ENCODE measurements at regions not wholly inside any gene's neighbourhood (a gene's known extent, or its start where the extent isn't known, plus 50 kb on each side); places are given as distances from the start of the nearest gene placed in this dataset.

- H3K27ac ChIP-seq: no peak overlapping the region
- WGBS, 5 donors: 67 to 80% (median 71%) methylated on average over 3 of the region's 3 CpGs
- H3K36me3 ChIP-seq: no peaks in the 10 kb centered on the region
- no peaks in the 10 kb centered on the region for H3K27me3 ChIP-seq
- no peak for TF ChIP-seq EP300 (IDR thresholded peaks at IDR 0.05)
- no peak for TF ChIP-seq CTCF (IDR thresholded peaks at IDR 0.05)
- TF ChIP-seq POLR2A (IDR thresholded peaks at IDR 0.05): no peak
- no peak for DNase-seq
- H3K4me3 ChIP-seq: no peak overlapping the region
- H3K4me1 ChIP-seq: no peaks in the 10 kb centered on the region
- no peaks in the 10 kb centered on the region for H3K9me3 ChIP-seq
- intact Hi-C loops (cut with DNase I; ENCODE audit: low total_unique reads): no loop called here
Measured at GRCh38 chr7:81190997-81191768, 272.3 kb upstream of the SEMA3C start.

- no peak for DNase-seq
- no peak overlapping the region for H3K4me3 ChIP-seq
- intact Hi-C loops (cut with DNase I; ENCODE audit: low total_unique reads): no loop called here
- no peaks in the 10 kb centered on the region for H3K4me1 ChIP-seq
- H3K27ac ChIP-seq: no peak overlapping the region
- no peaks in the 10 kb centered on the region for H3K27me3 ChIP-seq
- no peaks in the 10 kb centered on the region for H3K9me3 ChIP-seq
- TF ChIP-seq CTCF (IDR thresholded peaks at IDR 0.05): no peak
- no peak for TF ChIP-seq POLR2A (IDR thresholded peaks at IDR 0.05)
- TF ChIP-seq POLR2AphosphoS5 (IDR thresholded peaks at IDR 0.05): no peak
- TF ChIP-seq EP300 (IDR thresholded peaks at IDR 0.05): no peak
- 75 to 91% (median 86%) methylated on average over 1 of the region's 1 CpG for WGBS, 5 donors
- H3K36me3 ChIP-seq: no peaks in the 10 kb centered on the region
Measured at GRCh38 chr7:81187753-81188152, 268.9 kb upstream of the SEMA3C start.

GRCh38 chr7:81186691-81187090 lies 267.8 kb upstream of the SEMA3C start:
- DNase-seq: peak in 1 of 2 donors; percentile 30
- H3K4me1 ChIP-seq: no peaks in the 10 kb centered on the region
- H3K27ac ChIP-seq: no peak overlapping the region
- no peaks in the 10 kb centered on the region for H3K36me3 ChIP-seq
- intact Hi-C loops (cut with DNase I; ENCODE audit: low total_unique reads): no loop called here
- TF ChIP-seq POLR2A (IDR thresholded peaks at IDR 0.05): no peak
- TF ChIP-seq POLR2AphosphoS5 (IDR thresholded peaks at IDR 0.05): no peak
- no peak for TF ChIP-seq EP300 (IDR thresholded peaks at IDR 0.05)
- no peak for TF ChIP-seq CTCF (IDR thresholded peaks at IDR 0.05)
- H3K27me3 ChIP-seq: no peaks in the 10 kb centered on the region
- WGBS, 5 donors: 45 to 82% (median 63%) methylated on average over 2 of the region's 2 CpGs
- no peak overlapping the region for H3K4me3 ChIP-seq
- no peaks in the 10 kb centered on the region for H3K9me3 ChIP-seq

- TF ChIP-seq CTCF (IDR thresholded peaks at IDR 0.05): no peak
- Histone ChIP-seq H3K4me1 (no peaks in the 10 kb centered on the region), H3K9me3 (peaks cover 0 to 3% (median 0%) of the 10 kb centered on the region in 4 donors), H3K4me3 (no peak overlapping the region), H3K36me3 (no peaks in the 10 kb centered on the region), H3K27me3 (no peaks in the 10 kb centered on the region), H3K27ac (no peak overlapping the region)
- intact Hi-C loops (cut with DNase I; ENCODE audit: low total_unique reads): no loop called here
- no peak for DNase-seq
Measured at GRCh38 chr7:81185072-81185471, 266.2 kb upstream of the SEMA3C start.
